H9 (cell line): ENCODE measurements at regions not wholly inside any gene's neighbourhood (a gene's known extent, or its start where the extent isn't known, plus 50 kb on each side); places are given as distances from the start of the nearest gene placed in this dataset.

Source experiments
- DNase-seq: peaks from one replicate; pipeline ENCODE4 v3.0.0-alpha.2; 2017
- H2AFZ ChIP-seq: one replicate; pipeline ENCODE4 v1.6.1; 2013; ENCODE audit warnings: mild to moderate bottlenecking, low read length, control low read depth, moderate library complexity
- H2AK5ac ChIP-seq: 2 replicates; pipeline ENCODE4 v1.6.1; 2013; ENCODE audit warnings: low read length, control low read depth, mixed read lengths; ENCODE audit not compliant: insufficient read length
- H2BK120ac ChIP-seq: one replicate; pipeline ENCODE4 v1.6.1; 2013; ENCODE audit warnings: low read depth, mild to moderate bottlenecking, low read length, control low read depth, inconsistent platforms; ENCODE audit not compliant: poor library complexity, severe bottlenecking
- H2BK12ac ChIP-seq: 2 replicates; pipeline ENCODE4 v1.6.1; 2013; ENCODE audit warnings: low read length, control low read depth, mixed read lengths, low read depth; ENCODE audit not compliant: insufficient read length
- H2BK15ac ChIP-seq: 2 replicates; pipeline ENCODE4 v1.6.1; 2013; ENCODE audit warnings: low read depth, low read length, control low read depth
- H2BK20ac ChIP-seq: one replicate; pipeline ENCODE4 v1.6.1; 2013; ENCODE audit warnings: low read depth, mild to moderate bottlenecking, low read length, control low read depth, inconsistent platforms; ENCODE audit not compliant: poor library complexity, severe bottlenecking
- H2BK5ac ChIP-seq: 2 replicates; pipeline ENCODE4 v1.6.1; 2013; ENCODE audit warnings: low read length, control low read depth, mixed read lengths; ENCODE audit not compliant: insufficient read length
- H3K14ac ChIP-seq: 2 replicates; pipeline ENCODE4 v1.6.1; 2013; ENCODE audit warnings: low read length, control low read depth; ENCODE audit not compliant: insufficient read depth
- H3K18ac ChIP-seq: 2 replicates; pipeline ENCODE4 v1.6.1; 2013; ENCODE audit warnings: low read depth, mild to moderate bottlenecking, mixed read lengths, low read length, control low read depth; ENCODE audit not compliant: insufficient read length
- H3K23ac ChIP-seq: 2 replicates; pipeline ENCODE4 v1.6.1; 2013; ENCODE audit warnings: low read length, control low read depth, mixed read lengths, low read depth; ENCODE audit not compliant: insufficient read length
- H3K23me2 ChIP-seq: 2 replicates; pipeline ENCODE4 v1.6.1; 2013; ENCODE audit warnings: low read depth, mild to moderate bottlenecking, mixed read lengths, low read length, control low read depth; ENCODE audit not compliant: insufficient read length, poor library complexity, severe bottlenecking
- H3K27ac ChIP-seq: 2 replicates; pipeline ENCODE4 v1.5.1; 2013; ENCODE audit warnings: low read length, control low read depth, mixed read lengths, low read depth; ENCODE audit not compliant: insufficient read length
- H3K27me3 ChIP-seq: 2 replicates; pipeline ENCODE4 v1.6.1; 2013; ENCODE audit warnings: low read length, control low read depth, inconsistent platforms; ENCODE audit not compliant: insufficient read depth
- H3K4ac ChIP-seq: 2 replicates; pipeline ENCODE4 v1.6.1; 2013; ENCODE audit warnings: low read depth, mild to moderate bottlenecking, control low read depth, inconsistent platforms, low read length, moderate library complexity
- H3K4me1 ChIP-seq: 2 replicates; pipeline ENCODE4 v1.6.1; 2013; ENCODE audit warnings: low read length, control low read depth, inconsistent platforms; ENCODE audit not compliant: insufficient read depth
- H3K4me2 ChIP-seq: 2 replicates; pipeline ENCODE4 v1.6.1; 2013; ENCODE audit warnings: low read length, control low read depth, mixed read lengths; ENCODE audit not compliant: insufficient read length, insufficient read depth
- H3K56ac ChIP-seq: 2 replicates; pipeline ENCODE4 v1.6.1; 2013; ENCODE audit warnings: low read depth, mild to moderate bottlenecking, mixed read lengths, low read length, control low read depth; ENCODE audit not compliant: insufficient read length
- H3K79me1 ChIP-seq: 2 replicates; pipeline ENCODE4 v1.6.1; 2013; ENCODE audit warnings: low read depth, mild to moderate bottlenecking, moderate library complexity, low read length, control low read depth, inconsistent platforms; ENCODE audit not compliant: insufficient read depth, poor library complexity, severe bottlenecking
- H3K79me2 ChIP-seq: 2 replicates; pipeline ENCODE4 v1.6.1; 2013; ENCODE audit warnings: low read length, control low read depth, inconsistent platforms; ENCODE audit not compliant: insufficient read depth
- H3K9ac ChIP-seq: 2 replicates; pipeline ENCODE4 v1.6.1; 2013; ENCODE audit warnings: low read length, control low read depth, mixed read lengths; ENCODE audit not compliant: insufficient read length; ENCODE audit errors: extremely low read depth
- H3K9me3 ChIP-seq: one replicate; pipeline ENCODE4 v1.6.1; 2013; ENCODE audit warnings: low read depth, low read length, inconsistent platforms; ENCODE audit not compliant: control insufficient read depth
- H3T11ph ChIP-seq: one replicate; pipeline ENCODE4 v1.6.1; 2013; ENCODE audit warnings: mild to moderate bottlenecking, low read length, control low read depth, inconsistent platforms
- H4K20me1 ChIP-seq: one replicate; pipeline ENCODE4 v1.6.1; 2013; ENCODE audit not compliant: control insufficient read depth, insufficient read length, insufficient read depth
- H4K5ac ChIP-seq: 2 replicates; pipeline ENCODE4 v1.6.1; 2013; ENCODE audit warnings: low read depth, mild to moderate bottlenecking, mixed read lengths, low read length, control low read depth; ENCODE audit not compliant: insufficient read length
- H4K8ac ChIP-seq: replicated peaks from 2 replicates; pipeline ENCODE4 v1.6.1; 2013; ENCODE audit warnings: low read length, control low read depth, mixed read lengths, low read depth; ENCODE audit not compliant: insufficient read length
- H4K91ac ChIP-seq: 2 replicates; pipeline ENCODE4 v1.6.1; 2013; ENCODE audit warnings: low read depth, mild to moderate bottlenecking, moderate library complexity, mixed read lengths, low read length, control low read depth; ENCODE audit not compliant: insufficient read length
- H3K27ac Mint-ChIP-seq, 3 experiments: 2 replicates in 2 of 3; 3 replicates in 1 of 3; pipeline ENCODE4 v1.8.0; 2020 to 2021; ENCODE audit warnings: mixed read lengths in 3 of 3, mild to moderate bottlenecking in 1 of 3, moderate library complexity in 1 of 3
- H3K27me3 Mint-ChIP-seq: 2 replicates; pipeline ENCODE4 v1.8.0; 2021; ENCODE audit warnings: low read depth, mild to moderate bottlenecking, moderate library complexity, mixed read lengths
- H3K36me3 Mint-ChIP-seq, 3 experiments: 2 replicates in 2 of 3; 3 replicates in 1 of 3; pipeline ENCODE4 v1.8.0; 2020 to 2021; ENCODE audit warnings: low read depth in 3 of 3, mixed read lengths in 3 of 3; ENCODE audit not compliant: insufficient read depth in 1 of 3
- H3K4me1 Mint-ChIP-seq, 2 experiments: 2 replicates each; pipeline ENCODE4 v1.8.0; 2020; ENCODE audit warnings: mixed read lengths in 2 of 2
- H3K4me3 Mint-ChIP-seq, 2 experiments: 2 replicates in 1 of 2; 3 replicates in 1 of 2; pipeline ENCODE4 v1.8.0; 2020 to 2021; ENCODE audit warnings: mild to moderate bottlenecking in 2 of 2, mixed read lengths in 2 of 2, moderate library complexity in 1 of 2
- H3K9me3 Mint-ChIP-seq, 2 experiments: 2 replicates in 1 of 2; 3 replicates in 1 of 2; pipeline ENCODE4 v1.8.0; 2020; ENCODE audit warnings: mild to moderate bottlenecking in 2 of 2, mixed read lengths in 2 of 2, moderate library complexity in 1 of 2
- WGBS: extraction: QIAGEN DNeasy Blood & Tissue Kit; methylation state at CpG from one replicate; pipeline ENCODE4 v1.1.7; 2013; ENCODE audit warnings: missing lambda C conversion rate, low lambda C conversion rate, mixed read lengths; ENCODE audit not compliant: insufficient read length; ENCODE audit errors: extremely low coverage; 5-methylcytosine and 5-hydroxymethylcytosine counted together
- TF ChIP-seq, protein P1 (sequence below): fragments of 200-600 bp; sonication (generic); conservative IDR thresholded peaks from 3 replicates; pipeline ENCODE4 v1.8.0; 2021; ENCODE audit warnings: antibody characterized with exemption, mild to moderate bottlenecking

DNA sequence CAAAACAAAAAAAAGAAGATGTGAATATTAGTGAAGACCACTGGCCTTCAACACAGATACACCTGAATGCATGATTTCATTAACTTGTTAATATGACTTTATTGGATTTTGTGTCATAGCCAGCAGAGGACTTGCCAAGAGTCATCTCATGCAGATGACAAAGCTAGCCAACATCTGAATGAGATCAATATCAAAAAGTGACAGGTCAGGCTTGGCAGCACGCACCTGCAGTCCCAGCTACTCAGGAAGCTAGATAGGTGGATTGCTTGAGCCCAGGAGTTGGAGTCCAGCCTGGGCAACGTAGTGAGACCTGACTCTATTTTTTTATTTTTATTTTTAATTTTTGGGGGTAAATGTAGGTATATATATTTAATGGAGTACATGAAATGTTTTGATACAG, 54.5 kb upstream of the TGIF1 start:
- peaks cover 3 to 23% (median 3%) of the 10 kb centered on the region in 3 experiments; a peak in 6 of 7 replicates for H3K36me3 Mint-ChIP-seq
- Histone ChIP-seq H3K9me3 (no peaks in the 10 kb centered on the region), H3T11ph (no peak overlapping the region), H3K79me1 (no peaks in the 10 kb centered on the region), H4K8ac (no peak overlapping the region), H2BK15ac (no peak overlapping the region), H4K91ac (no peak overlapping the region), H3K14ac (no peak overlapping the region), H3K23ac (no peak overlapping the region), H4K20me1 (no peaks in the 10 kb centered on the region), H2BK5ac (no peak overlapping the region), H3K79me2 (no peaks in the 10 kb centered on the region), H2AK5ac (no peak overlapping the region), H4K5ac (no peak overlapping the region), H3K27me3 (no peaks in the 10 kb centered on the region), H2AFZ (no peak overlapping the region), H3K9ac (no peak overlapping the region), H3K27ac (no peak overlapping the region), H3K23me2 (no peaks in the 10 kb centered on the region), H2BK20ac (no peak overlapping the region), H3K4ac (no peak overlapping the region), H3K18ac (no peak overlapping the region), H2BK12ac (no peak overlapping the region), H3K4me2 (no peak overlapping the region), H3K56ac (no peak overlapping the region), H2BK120ac (no peak overlapping the region), H3K4me1 (peaks cover 9% of the 10 kb centered on the region; the same call in 1 of the 2 replicates)
- H3K4me1 Mint-ChIP-seq: peaks cover 30 to 35% of the 10 kb centered on the region in 2 experiments
- WGBS: no CpG with 5 or more reads among the region's 2 CpGs
- peaks cover 1% of the 10 kb centered on the region; the same call in 1 of the 2 replicates for H3K27me3 Mint-ChIP-seq
- TF ChIP-seq, protein P1, sequence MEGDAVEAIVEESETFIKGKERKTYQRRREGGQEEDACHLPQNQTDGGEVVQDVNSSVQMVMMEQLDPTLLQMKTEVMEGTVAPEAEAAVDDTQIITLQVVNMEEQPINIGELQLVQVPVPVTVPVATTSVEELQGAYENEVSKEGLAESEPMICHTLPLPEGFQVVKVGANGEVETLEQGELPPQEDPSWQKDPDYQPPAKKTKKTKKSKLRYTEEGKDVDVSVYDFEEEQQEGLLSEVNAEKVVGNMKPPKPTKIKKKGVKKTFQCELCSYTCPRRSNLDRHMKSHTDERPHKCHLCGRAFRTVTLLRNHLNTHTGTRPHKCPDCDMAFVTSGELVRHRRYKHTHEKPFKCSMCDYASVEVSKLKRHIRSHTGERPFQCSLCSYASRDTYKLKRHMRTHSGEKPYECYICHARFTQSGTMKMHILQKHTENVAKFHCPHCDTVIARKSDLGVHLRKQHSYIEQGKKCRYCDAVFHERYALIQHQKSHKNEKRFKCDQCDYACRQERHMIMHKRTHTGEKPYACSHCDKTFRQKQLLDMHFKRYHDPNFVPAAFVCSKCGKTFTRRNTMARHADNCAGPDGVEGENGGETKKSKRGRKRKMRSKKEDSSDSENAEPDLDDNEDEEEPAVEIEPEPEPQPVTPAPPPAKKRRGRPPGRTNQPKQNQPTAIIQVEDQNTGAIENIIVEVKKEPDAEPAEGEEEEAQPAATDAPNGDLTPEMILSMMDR: no peak
- no peak overlapping the region for H3K27ac Mint-ChIP-seq
- no peak overlapping the region for H3K4me3 Mint-ChIP-seq
- no peak for DNase-seq
- H3K9me3 Mint-ChIP-seq: peaks cover 16 to 21% of the 10 kb centered on the region in 2 experiments
